ENCODE measurements at regions not wholly inside any gene's neighbourhood (a gene's known extent, or its start where the extent isn't known, plus 50 kb on each side); places are given as distances from the start of the nearest gene placed in this dataset.

- Histone ChIP-seq H3K27me3 (no peaks in the 10 kb centered on the region), H3K9me3 (no peaks in the 10 kb centered on the region), H3K36me3 (no peaks in the 10 kb centered on the region), H3K4me1 (no peaks in the 10 kb centered on the region), H3K4me3 (no peak overlapping the region), H3K27ac (no peak overlapping the region)
- TF ChIP-seq CTCF (IDR thresholded peaks at IDR 0.05), result no peak
- no peak for DNase-seq (ENCODE audit: low spot score)
These were observed 75.9 kb upstream of the A1CF start for GRCh38 chr10:50961297-50961696.

GRCh38 chr10:50963063-50963462 is 77.6 kb upstream of the A1CF start:
- H3K36me3 ChIP-seq, result no peaks in the 10 kb centered on the region
- no peak for DNase-seq (ENCODE audit: low spot score)

GRCh38 chr10:50968386-50969091 is 83.1 kb upstream of the A1CF start:
- Histone ChIP-seq H3K9me3 (no peaks in the 10 kb centered on the region), H3K36me3 (no peaks in the 10 kb centered on the region), H3K4me3 (no peak overlapping the region), H3K4me1 (no peaks in the 10 kb centered on the region), H3K27ac (no peak overlapping the region), H3K27me3 (no peaks in the 10 kb centered on the region)
- DNase-seq (ENCODE audit: low spot score), result no peak
- TF ChIP-seq CTCF (IDR thresholded peaks at IDR 0.05), result no peak

More at GRCh38 chr10:50963063-50963462, 77.6 kb upstream of the A1CF start:
- Histone ChIP-seq H3K9me3 (no peaks in the 10 kb centered on the region), H3K27ac (no peak overlapping the region), H3K4me3 (no peak overlapping the region), H3K27me3 (no peaks in the 10 kb centered on the region), H3K4me1 (no peaks in the 10 kb centered on the region)
- TF ChIP-seq CTCF (IDR thresholded peaks at IDR 0.05), result no peak

- Histone ChIP-seq H3K27ac (no peak overlapping the region), H3K4me3 (no peak overlapping the region), H3K36me3 (no peaks in the 10 kb centered on the region), H3K27me3 (no peaks in the 10 kb centered on the region), H3K4me1 (no peaks in the 10 kb centered on the region), H3K9me3 (no peaks in the 10 kb centered on the region)
- DNase-seq (ENCODE audit: low spot score), result no peak
- TF ChIP-seq CTCF (IDR thresholded peaks at IDR 0.05), result no peak
These were observed 87.2 kb upstream of the A1CF start for GRCh38 chr10:50972591-50972990.

GRCh38 chr10:50981385-50981784 is 92.9 kb upstream of the PRKG1 start:
- no peaks in the 10 kb centered on the region for H3K36me3 ChIP-seq
- no peak overlapping the region for H3K27ac ChIP-seq
- TF ChIP-seq CTCF (IDR thresholded peaks at IDR 0.05), result no peak
- no peaks in the 10 kb centered on the region for H3K9me3 ChIP-seq
- DNase-seq (ENCODE audit: low spot score), result no peak
- H3K4me3 ChIP-seq, result no peak overlapping the region
- H3K4me1 ChIP-seq, result no peaks in the 10 kb centered on the region
- no peaks in the 10 kb centered on the region for H3K27me3 ChIP-seq

GRCh38 chr10:50981904-50982303 is 92.4 kb upstream of the PRKG1 start:
- no peaks in the 10 kb centered on the region for H3K4me1 ChIP-seq
- no peaks in the 10 kb centered on the region for H3K27me3 ChIP-seq
- H3K4me3 ChIP-seq, result no peak overlapping the region
- no peaks in the 10 kb centered on the region for H3K9me3 ChIP-seq
- DNase-seq (ENCODE audit: low spot score), result no peak
- H3K27ac ChIP-seq, result no peak overlapping the region
- no peak for TF ChIP-seq CTCF (IDR thresholded peaks at IDR 0.05)
- H3K36me3 ChIP-seq, result no peaks in the 10 kb centered on the region
